ENCODE measurements at regions not wholly inside any gene's neighbourhood (a gene's known extent, or its start where the extent isn't known, plus 50 kb on each side); places are given as distances from the start of the nearest gene placed in this dataset.

DNA sequence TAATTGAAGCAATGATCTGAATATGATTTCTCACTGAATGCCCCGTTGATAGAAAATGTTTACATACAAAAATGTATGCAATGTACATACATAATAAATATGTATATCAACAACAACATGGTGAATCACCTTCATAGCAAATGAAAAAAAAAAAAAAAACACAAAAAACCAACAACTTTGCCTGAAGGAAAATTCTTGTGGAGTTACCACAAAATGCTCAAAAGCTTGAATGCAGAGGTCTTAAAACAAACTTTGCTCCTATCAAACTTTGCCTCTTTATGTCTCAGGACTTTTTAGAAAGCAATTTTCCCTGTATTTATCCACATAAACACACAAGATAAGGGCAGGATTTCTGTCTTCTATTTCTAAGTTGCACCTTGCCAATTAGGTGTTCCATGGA is 92.9 kb upstream of the SIX2 start:
- TF ChIP-seq KLF9 (tag by site-specific recombination; IDR thresholded peaks at IDR 0.05; ENCODE audit: low read depth) (no peak), TCF7L2 (IDR thresholded peaks at IDR 0.05; ENCODE audit: borderline replicate concordance, low read depth, low read length) (no peak), ZBTB7A (tag by site-specific recombination; IDR thresholded peaks at IDR 0.05; ENCODE audit: low read depth) (no peak), ZNF433 (tag by site-specific recombination; IDR thresholded peaks at IDR 0.05; ENCODE audit: low read depth) (no peak), TRIM28 (IDR thresholded peaks at IDR 0.05; ENCODE audit: borderline replicate concordance, low read length) (no peak), ZNF174 (tag by site-specific recombination; IDR thresholded peaks at IDR 0.05) (no peak), ZNF621 (tag by site-specific recombination; IDR thresholded peaks at IDR 0.05) (no peak), YY1 (tag by site-specific recombination; IDR thresholded peaks at IDR 0.05) (no peak), PRDM1 (tag by site-specific recombination; IDR thresholded peaks at IDR 0.05) (no peak)
- TF ChIP-seq, protein P1, sequence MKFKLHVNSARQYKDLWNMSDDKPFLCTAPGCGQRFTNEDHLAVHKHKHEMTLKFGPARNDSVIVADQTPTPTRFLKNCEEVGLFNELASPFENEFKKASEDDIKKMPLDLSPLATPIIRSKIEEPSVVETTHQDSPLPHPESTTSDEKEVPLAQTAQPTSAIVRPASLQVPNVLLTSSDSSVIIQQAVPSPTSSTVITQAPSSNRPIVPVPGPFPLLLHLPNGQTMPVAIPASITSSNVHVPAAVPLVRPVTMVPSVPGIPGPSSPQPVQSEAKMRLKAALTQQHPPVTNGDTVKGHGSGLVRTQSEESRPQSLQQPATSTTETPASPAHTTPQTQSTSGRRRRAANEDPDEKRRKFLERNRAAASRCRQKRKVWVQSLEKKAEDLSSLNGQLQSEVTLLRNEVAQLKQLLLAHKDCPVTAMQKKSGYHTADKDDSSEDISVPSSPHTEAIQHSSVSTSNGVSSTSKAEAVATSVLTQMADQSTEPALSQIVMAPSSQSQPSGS (tag by site-specific recombination; IDR thresholded peaks at IDR 0.05; ENCODE audit: low read depth), result no peak
- TF ChIP-seq, protein P2, sequence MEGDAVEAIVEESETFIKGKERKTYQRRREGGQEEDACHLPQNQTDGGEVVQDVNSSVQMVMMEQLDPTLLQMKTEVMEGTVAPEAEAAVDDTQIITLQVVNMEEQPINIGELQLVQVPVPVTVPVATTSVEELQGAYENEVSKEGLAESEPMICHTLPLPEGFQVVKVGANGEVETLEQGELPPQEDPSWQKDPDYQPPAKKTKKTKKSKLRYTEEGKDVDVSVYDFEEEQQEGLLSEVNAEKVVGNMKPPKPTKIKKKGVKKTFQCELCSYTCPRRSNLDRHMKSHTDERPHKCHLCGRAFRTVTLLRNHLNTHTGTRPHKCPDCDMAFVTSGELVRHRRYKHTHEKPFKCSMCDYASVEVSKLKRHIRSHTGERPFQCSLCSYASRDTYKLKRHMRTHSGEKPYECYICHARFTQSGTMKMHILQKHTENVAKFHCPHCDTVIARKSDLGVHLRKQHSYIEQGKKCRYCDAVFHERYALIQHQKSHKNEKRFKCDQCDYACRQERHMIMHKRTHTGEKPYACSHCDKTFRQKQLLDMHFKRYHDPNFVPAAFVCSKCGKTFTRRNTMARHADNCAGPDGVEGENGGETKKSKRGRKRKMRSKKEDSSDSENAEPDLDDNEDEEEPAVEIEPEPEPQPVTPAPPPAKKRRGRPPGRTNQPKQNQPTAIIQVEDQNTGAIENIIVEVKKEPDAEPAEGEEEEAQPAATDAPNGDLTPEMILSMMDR (tag by site-specific recombination; IDR thresholded peaks at IDR 0.05), result no peak
- TF ChIP-seq, protein P3, sequence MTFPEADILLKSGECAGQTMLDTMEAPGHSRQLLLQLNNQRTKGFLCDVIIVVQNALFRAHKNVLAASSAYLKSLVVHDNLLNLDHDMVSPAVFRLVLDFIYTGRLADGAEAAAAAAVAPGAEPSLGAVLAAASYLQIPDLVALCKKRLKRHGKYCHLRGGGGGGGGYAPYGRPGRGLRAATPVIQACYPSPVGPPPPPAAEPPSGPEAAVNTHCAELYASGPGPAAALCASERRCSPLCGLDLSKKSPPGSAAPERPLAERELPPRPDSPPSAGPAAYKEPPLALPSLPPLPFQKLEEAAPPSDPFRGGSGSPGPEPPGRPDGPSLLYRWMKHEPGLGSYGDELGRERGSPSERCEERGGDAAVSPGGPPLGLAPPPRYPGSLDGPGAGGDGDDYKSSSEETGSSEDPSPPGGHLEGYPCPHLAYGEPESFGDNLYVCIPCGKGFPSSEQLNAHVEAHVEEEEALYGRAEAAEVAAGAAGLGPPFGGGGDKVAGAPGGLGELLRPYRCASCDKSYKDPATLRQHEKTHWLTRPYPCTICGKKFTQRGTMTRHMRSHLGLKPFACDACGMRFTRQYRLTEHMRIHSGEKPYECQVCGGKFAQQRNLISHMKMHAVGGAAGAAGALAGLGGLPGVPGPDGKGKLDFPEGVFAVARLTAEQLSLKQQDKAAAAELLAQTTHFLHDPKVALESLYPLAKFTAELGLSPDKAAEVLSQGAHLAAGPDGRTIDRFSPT (tag by site-specific recombination; IDR thresholded peaks at IDR 0.05), result no peak
- TF ChIP-seq, protein P4, sequence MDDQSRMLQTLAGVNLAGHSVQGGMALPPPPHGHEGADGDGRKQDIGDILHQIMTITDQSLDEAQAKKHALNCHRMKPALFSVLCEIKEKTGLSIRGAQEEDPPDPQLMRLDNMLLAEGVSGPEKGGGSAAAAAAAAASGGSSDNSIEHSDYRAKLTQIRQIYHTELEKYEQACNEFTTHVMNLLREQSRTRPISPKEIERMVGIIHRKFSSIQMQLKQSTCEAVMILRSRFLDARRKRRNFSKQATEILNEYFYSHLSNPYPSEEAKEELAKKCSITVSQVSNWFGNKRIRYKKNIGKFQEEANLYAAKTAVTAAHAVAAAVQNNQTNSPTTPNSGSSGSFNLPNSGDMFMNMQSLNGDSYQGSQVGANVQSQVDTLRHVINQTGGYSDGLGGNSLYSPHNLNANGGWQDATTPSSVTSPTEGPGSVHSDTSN (CRISPR knock-in tag; IDR thresholded peaks at IDR 0.05), result no peak
